B cell (primary cell): ENCODE measurements at regions not wholly inside any gene's neighbourhood (a gene's known extent, or its start where the extent isn't known, plus 50 kb on each side); places are given as distances from the start of the nearest gene placed in this dataset.

Experiments
- ATAC-seq: fragments of 200-7000 bp; cut with Tn5 transposase; one replicate; pipeline ENCODE4 v1.10.0; 2021; ENCODE audit warnings: low read depth, mild to moderate bottlenecking, moderate number of reproducible peaks, moderate library complexity
- CTCF ChIA-PET: fragments of 350-600 bp; sonication (Branson Sonifier 250); formaldehyde crosslinking; loops from one replicate; lab custom pipeline; 2021; ENCODE audit warnings: antibody characterized with exemption, inconsistent platforms; lab: Charles Lee
- POLR2A ChIA-PET: fragments of 350-600 bp; sonication (Branson Sonifier 250); formaldehyde crosslinking; loops from one replicate; lab custom pipeline; 2021; ENCODE audit warnings: antibody characterized with exemption; lab: Charles Lee
- DNase-seq: peaks from one replicate; pipeline ENCODE4 v3.0.0; 2013
- H2AFZ ChIP-seq: 2 replicates; pipeline ENCODE4 v1.6.1; 2012; ENCODE audit warnings: mild to moderate bottlenecking, low read depth, low read length; ENCODE audit not compliant: insufficient read depth, poor library complexity, severe bottlenecking
- H3K27ac ChIP-seq, 2 donors: 1 replicate in 1 of 2; 2 replicates in 1 of 2; pipeline ENCODE4 v1.5.1; 2012 to 2013; ENCODE audit warnings: low read length in 2 of 2, mild to moderate bottlenecking in 2 of 2, moderate library complexity in 1 of 2
- H3K27me3 ChIP-seq, 4 experiments: fragments of 200-600 bp in 1 of 4; sonication (generic) in 1 of 4; replicated peaks in 1 of 4; 1 replicate in 2 of 4; 2 replicates in 2 of 4; pipeline versions ENCODE4 v1.6.1 to v1.7.0; 2013 to 2016; ENCODE audit warnings: low read length in 3 of 4, mild to moderate bottlenecking in 2 of 4, mixed read lengths in 1 of 4, moderate library complexity in 1 of 4; ENCODE audit not compliant: insufficient read depth in 4 of 4, control insufficient read depth in 3 of 4; ENCODE audit errors: control extremely low read depth in 1 of 4
- H3K36me3 ChIP-seq, 2 experiments: replicated peaks in 1 of 2; 1 replicate in 1 of 2; 2 replicates in 1 of 2; pipeline versions ENCODE4 v1.6.1 to v1.7.1; 2013; ENCODE audit warnings: low read length in 1 of 2; ENCODE audit not compliant: insufficient read depth in 2 of 2, control insufficient read depth in 1 of 2; ENCODE audit errors: control extremely low read depth in 1 of 2, extremely low read depth in 1 of 2
- H3K4me1 ChIP-seq, 2 donors: fragments of 200-600 bp in 1 of 2; sonication (generic) in 1 of 2; 1 replicate in 1 of 2; 2 replicates in 1 of 2; pipeline versions ENCODE4 v1.5.1 to v1.6.1; 2013 to 2017; ENCODE audit warnings: low read length in 2 of 2; ENCODE audit not compliant: control insufficient read depth in 2 of 2, insufficient read depth in 2 of 2
- H3K4me2 ChIP-seq: replicated peaks from 2 replicates; pipeline ENCODE3; 2012; ENCODE audit warnings: mild to moderate bottlenecking, low read depth, low read length; ENCODE audit not compliant: poor library complexity, severe bottlenecking
- H3K4me3 ChIP-seq, 5 experiments: fragments of 200-600 bp in 1 of 5; sonication (generic) in 1 of 5; 1 replicate in 3 of 5; 2 replicates in 2 of 5; pipeline versions ENCODE4 v1.5.1 to v1.7.0; 2011 to 2016; ENCODE audit warnings: low read length in 4 of 5, mild to moderate bottlenecking in 4 of 5, low read depth in 2 of 5, control low read depth in 1 of 5, moderate library complexity in 1 of 5; ENCODE audit not compliant: insufficient read depth in 1 of 5; ENCODE audit errors: control extremely low read depth in 1 of 5, extremely low read depth in 1 of 5
- H3K79me2 ChIP-seq: fragments of 200-600 bp; sonication (generic); one replicate; pipeline ENCODE4 v1.6.0; 2016; ENCODE audit warnings: low read length; ENCODE audit not compliant: control insufficient read depth, insufficient read depth
- H3K9ac ChIP-seq: fragments of 200-600 bp; sonication (generic); 2 replicates; pipeline ENCODE4 v1.6.1; 2017; ENCODE audit warnings: mild to moderate bottlenecking, low read length, moderate library complexity
- H3K9me3 ChIP-seq, 3 donors: one replicate each; pipeline versions ENCODE4 v1.6.1 to v1.7.1; 2013; ENCODE audit warnings: low read length in 2 of 3; ENCODE audit not compliant: control insufficient read depth in 2 of 3, insufficient read depth in 1 of 3; ENCODE audit errors: control extremely low read depth in 1 of 3
- H4K20me1 ChIP-seq: 2 replicates; pipeline ENCODE4 v1.6.0; 2012; ENCODE audit warnings: mild to moderate bottlenecking, low read length; ENCODE audit not compliant: insufficient read depth, control insufficient read depth, poor library complexity, severe bottlenecking
- H3K27ac Mint-ChIP-seq: one replicate; pipeline ENCODE4 v1.8.0; 2021; ENCODE audit warnings: mixed read lengths
- H3K27me3 Mint-ChIP-seq: one replicate; pipeline ENCODE4 v1.8.0; 2021; ENCODE audit warnings: mixed read lengths
- H3K4me1 Mint-ChIP-seq: one replicate; pipeline ENCODE4 v1.8.0; 2021; ENCODE audit warnings: mixed read lengths
- H3K4me3 Mint-ChIP-seq: one replicate; pipeline ENCODE4 v1.8.0; 2021; ENCODE audit warnings: mixed read lengths
- H3K9me3 Mint-ChIP-seq: one replicate; pipeline ENCODE4 v1.8.0; 2022; ENCODE audit warnings: mixed read lengths; ENCODE audit not compliant: insufficient read depth
- EZH2 ChIP-seq: IDR thresholded peaks from 2 replicates; pipeline ENCODE4 v1.6.1; 2012; ENCODE audit warnings: borderline replicate concordance, low read depth, mild to moderate bottlenecking, moderate library complexity, low read length; ENCODE audit not compliant: insufficient read depth, poor library complexity, severe bottlenecking
- WGBS: methylation state at CpG from one replicate; pipeline ENCODE4 v1.1.5; 2013; ENCODE audit warnings: missing lambda C conversion rate; ENCODE audit not compliant: insufficient coverage; 5-methylcytosine and 5-hydroxymethylcytosine counted together
- intact Hi-C: fragments of 100-400 bp; cut with micrococcal nuclease; formaldehyde crosslinking; loops from one replicate; pipeline ENCODE4 v1.10.0; 2022
- TF ChIP-seq, protein P1 (sequence below): fragments of 200-600 bp; IDR thresholded peaks from one replicate; pipeline ENCODE4 v1.8.0; 2022; ENCODE audit warnings: antibody characterized with exemption, mild to moderate bottlenecking

- H3K9ac ChIP-seq: no peak overlapping the region
- ChIA-PET CTCF (no interaction called here), POLR2A (no interaction called here)
- no peak overlapping the region for H3K27ac ChIP-seq
- WGBS: 100% methylated on average over 1 of the region's 3 CpGs
- H3K9me3 ChIP-seq: no peaks in the 10 kb centered on the region
- H2AFZ ChIP-seq: no peak overlapping the region
- no peak overlapping the region for H3K4me2 ChIP-seq
- intact Hi-C loops: no loop called here
- H3K4me1 Mint-ChIP-seq: no peaks in the 10 kb centered on the region
- no peaks in the 10 kb centered on the region for H3K4me1 ChIP-seq
- H3K36me3 ChIP-seq: no peaks in the 10 kb centered on the region
- H3K27me3 Mint-ChIP-seq: no peaks in the 10 kb centered on the region
- no peaks in the 10 kb centered on the region for H3K79me2 ChIP-seq
- H3K4me3 Mint-ChIP-seq: no peak overlapping the region
- no peak overlapping the region for H3K4me3 ChIP-seq
- DNase-seq: no peak
- no peaks in the 10 kb centered on the region for H4K20me1 ChIP-seq
- no peaks in the 10 kb centered on the region for H3K9me3 Mint-ChIP-seq
- H3K27ac Mint-ChIP-seq: no peak overlapping the region
- TF ChIP-seq EZH2: no peak
- TF ChIP-seq, protein P1, sequence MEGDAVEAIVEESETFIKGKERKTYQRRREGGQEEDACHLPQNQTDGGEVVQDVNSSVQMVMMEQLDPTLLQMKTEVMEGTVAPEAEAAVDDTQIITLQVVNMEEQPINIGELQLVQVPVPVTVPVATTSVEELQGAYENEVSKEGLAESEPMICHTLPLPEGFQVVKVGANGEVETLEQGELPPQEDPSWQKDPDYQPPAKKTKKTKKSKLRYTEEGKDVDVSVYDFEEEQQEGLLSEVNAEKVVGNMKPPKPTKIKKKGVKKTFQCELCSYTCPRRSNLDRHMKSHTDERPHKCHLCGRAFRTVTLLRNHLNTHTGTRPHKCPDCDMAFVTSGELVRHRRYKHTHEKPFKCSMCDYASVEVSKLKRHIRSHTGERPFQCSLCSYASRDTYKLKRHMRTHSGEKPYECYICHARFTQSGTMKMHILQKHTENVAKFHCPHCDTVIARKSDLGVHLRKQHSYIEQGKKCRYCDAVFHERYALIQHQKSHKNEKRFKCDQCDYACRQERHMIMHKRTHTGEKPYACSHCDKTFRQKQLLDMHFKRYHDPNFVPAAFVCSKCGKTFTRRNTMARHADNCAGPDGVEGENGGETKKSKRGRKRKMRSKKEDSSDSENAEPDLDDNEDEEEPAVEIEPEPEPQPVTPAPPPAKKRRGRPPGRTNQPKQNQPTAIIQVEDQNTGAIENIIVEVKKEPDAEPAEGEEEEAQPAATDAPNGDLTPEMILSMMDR: no peak
- H3K27me3 ChIP-seq: no peaks in the 10 kb centered on the region
- ATAC-seq: no peak
Measured at GRCh38 chr7:11232462-11232861, 258.8 kb downstream of the PHF14 start.

- POLR2A ChIA-PET: no interaction called here
- Mint-ChIP-seq H3K27me3 (no peaks in the 10 kb centered on the region), H3K4me3 (no peak overlapping the region), H3K9me3 (no peaks in the 10 kb centered on the region), H3K4me1 (no peaks in the 10 kb centered on the region), H3K27ac (no peak overlapping the region)
- no peak overlapping the region for H3K27ac ChIP-seq
- no peaks in the 10 kb centered on the region for H3K4me1 ChIP-seq
- intact Hi-C loops: no loop called here
- H4K20me1 ChIP-seq: no peaks in the 10 kb centered on the region
- no peak overlapping the region for H3K4me3 ChIP-seq
- 72% methylated on average over 2 of the region's 2 CpGs for WGBS
- ATAC-seq (no peak), DNase-seq (no peak)
- H3K27me3 ChIP-seq: peaks cover 0 to 2% (median 0%) of the 10 kb centered on the region in 4 experiments
- H2AFZ ChIP-seq: no peak overlapping the region
- H3K4me2 ChIP-seq: no peak overlapping the region
- no peak overlapping the region for H3K9ac ChIP-seq
- H3K9me3 ChIP-seq: no peaks in the 10 kb centered on the region
- CTCF ChIA-PET: interaction anchor here (1.1 kb wide), 1 partner anchor 22 kb away, joined by 3 read pairs; no protein-coding TSS in a partner anchor
- no peak for TF ChIP-seq EZH2
- TF ChIP-seq, protein P1: no peak
- no peaks in the 10 kb centered on the region for H3K79me2 ChIP-seq
- no peaks in the 10 kb centered on the region for H3K36me3 ChIP-seq
Measured at GRCh38 chr7:11233871-11234270, 260.2 kb downstream of the PHF14 start.
